Uterus (tissue), 2 donors: ENCODE measurements at regions not wholly inside any gene's neighbourhood (a gene's known extent, or its start where the extent isn't known, plus 50 kb on each side); places are given as distances from the start of the nearest gene placed in this dataset.

Experiments used
- POLR2A ChIP-seq, 2 donors: fragments of 450-650 bp; IDR thresholded peaks; one replicate each; pipeline ENCODE4 v1.6.1; 2016; ENCODE audit warnings: antibody characterized with exemption in 2 of 2, mild to moderate bottlenecking in 1 of 2, moderate library complexity in 1 of 2
- TF ChIP-seq, protein P1 (sequence below), 4 experiments: fragments of 200-600 bp in 2 of 4; fragments of 450-650 bp in 2 of 4; sonication (generic) in 2 of 4; IDR thresholded peaks; one replicate each; pipeline ENCODE4 v1.5.1; 2016 to 2019; ENCODE audit warnings: antibody characterized with exemption in 4 of 4, mild to moderate bottlenecking in 2 of 4, moderate library complexity in 1 of 4

DNA sequence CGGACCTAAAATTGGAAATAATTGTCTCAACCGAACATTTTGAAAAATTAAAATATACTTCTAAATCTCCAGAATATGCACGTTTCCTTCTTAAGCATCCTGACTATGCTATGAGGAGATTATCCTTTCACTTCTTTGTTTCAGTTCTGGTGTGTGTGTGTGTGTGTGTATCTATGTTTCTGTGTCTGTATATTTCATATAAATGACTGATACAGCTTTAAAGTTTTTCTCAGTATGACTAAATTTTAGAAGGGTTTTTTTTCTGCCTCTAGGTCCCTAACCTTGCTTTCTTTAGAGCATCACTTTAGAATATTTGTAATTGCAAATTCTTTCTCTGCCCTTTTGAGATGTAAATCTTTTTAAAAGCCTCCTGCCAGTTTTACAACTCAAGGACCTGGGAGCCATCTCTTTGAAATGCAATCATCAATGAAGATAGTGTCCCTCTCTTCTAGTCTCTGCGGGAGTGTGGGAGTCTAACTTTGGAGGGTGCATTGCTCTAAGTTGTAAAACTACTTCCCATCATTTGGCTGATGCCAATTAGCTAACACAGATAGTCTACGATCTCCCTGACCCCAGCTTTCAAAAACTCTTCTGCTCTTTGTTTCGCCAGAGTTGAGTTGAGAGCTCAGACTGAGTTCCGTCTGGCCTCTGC, 782.0 kb upstream of the ZWINT start:
- TF ChIP-seq, protein P1, sequence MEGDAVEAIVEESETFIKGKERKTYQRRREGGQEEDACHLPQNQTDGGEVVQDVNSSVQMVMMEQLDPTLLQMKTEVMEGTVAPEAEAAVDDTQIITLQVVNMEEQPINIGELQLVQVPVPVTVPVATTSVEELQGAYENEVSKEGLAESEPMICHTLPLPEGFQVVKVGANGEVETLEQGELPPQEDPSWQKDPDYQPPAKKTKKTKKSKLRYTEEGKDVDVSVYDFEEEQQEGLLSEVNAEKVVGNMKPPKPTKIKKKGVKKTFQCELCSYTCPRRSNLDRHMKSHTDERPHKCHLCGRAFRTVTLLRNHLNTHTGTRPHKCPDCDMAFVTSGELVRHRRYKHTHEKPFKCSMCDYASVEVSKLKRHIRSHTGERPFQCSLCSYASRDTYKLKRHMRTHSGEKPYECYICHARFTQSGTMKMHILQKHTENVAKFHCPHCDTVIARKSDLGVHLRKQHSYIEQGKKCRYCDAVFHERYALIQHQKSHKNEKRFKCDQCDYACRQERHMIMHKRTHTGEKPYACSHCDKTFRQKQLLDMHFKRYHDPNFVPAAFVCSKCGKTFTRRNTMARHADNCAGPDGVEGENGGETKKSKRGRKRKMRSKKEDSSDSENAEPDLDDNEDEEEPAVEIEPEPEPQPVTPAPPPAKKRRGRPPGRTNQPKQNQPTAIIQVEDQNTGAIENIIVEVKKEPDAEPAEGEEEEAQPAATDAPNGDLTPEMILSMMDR (IDR thresholded peaks at IDR 0.05) = no peak
- TF ChIP-seq POLR2A (IDR thresholded peaks at IDR 0.05) = no peak
